SK-N-SH (cell line): ENCODE measurements at regions not wholly inside any gene's neighbourhood (a gene's known extent, or its start where the extent isn't known, plus 50 kb on each side); places are given as distances from the start of the nearest gene placed in this dataset.

Experiments used
- CTCF ChIA-PET: fragments of 300-600, 350-600 bp; formaldehyde crosslinking; extraction: SDS; loops from one replicate; lab custom pipeline; 2021; lab: Yijun Ruan, JAX
- POLR2A ChIA-PET: fragments of 350-600 bp; sonication (Branson Sonifier 250); formaldehyde crosslinking; extraction: SDS; loops from one replicate; lab custom pipeline; 2020; ENCODE audit warnings: antibody characterized with exemption, inconsistent platforms; lab: Yijun Ruan, JAX
- DNase-seq: peaks from one replicate; pipeline ENCODE4 v3.0.0; 2012
- H2AFZ ChIP-seq: fragments of 200-600 bp; sonication (generic); 2 replicates; pipeline ENCODE4 v1.8.1; 2016; ENCODE audit warnings: antibody characterized with exemption, mild to moderate bottlenecking, low read depth
- H3F3A ChIP-seq: fragments of 200-600 bp; sonication (generic); replicated peaks from 2 replicates; pipeline ENCODE3; 2016; ENCODE audit warnings: antibody characterized with exemption, mild to moderate bottlenecking; ENCODE audit not compliant: insufficient read depth
- H3K27ac ChIP-seq, 2 experiments: fragments of 200-500 bp in 1 of 2; fragments of 200-600 bp in 1 of 2; sonication (Bioruptor generic) in 1 of 2; sonication (generic), shearing (Covaris generic) in 1 of 2; 2 replicates each; pipeline versions ENCODE4 v1.5.1 to v1.6.1; 2014 to 2016; ENCODE audit warnings: low read depth in 2 of 2, inconsistent platforms in 1 of 2, low read length in 1 of 2, mild to moderate bottlenecking in 1 of 2, mixed read lengths in 1 of 2
- H3K27me3 ChIP-seq: fragments of 200-600 bp; sonication (generic), shearing (Covaris generic); 2 replicates; pipeline ENCODE4 v1.6.1; 2016; ENCODE audit warnings: mixed run types; ENCODE audit not compliant: insufficient read depth
- H3K36me3 ChIP-seq, 2 experiments: fragments of 200-500 bp in 1 of 2; fragments of 200-600 bp in 1 of 2; sonication (Bioruptor generic) in 1 of 2; sonication (generic) in 1 of 2; replicated peaks in 1 of 2; 2 replicates each; pipeline versions ENCODE3 to v1.5.1; 2014 to 2016; ENCODE audit warnings: low read length in 1 of 2, mild to moderate bottlenecking in 1 of 2; ENCODE audit not compliant: insufficient read depth in 2 of 2, control insufficient read depth in 1 of 2
- H3K4me1 ChIP-seq, 2 experiments: fragments of 200-500 bp in 1 of 2; fragments of 200-600 bp in 1 of 2; sonication (Bioruptor generic) in 1 of 2; sonication (generic), shearing (Covaris generic) in 1 of 2; 2 replicates each; pipeline versions ENCODE4 v1.5.1 to v1.6.1; 2014 to 2016; ENCODE audit warnings: low read depth in 1 of 2, low read length in 1 of 2, mixed run types in 1 of 2; ENCODE audit not compliant: insufficient read depth in 2 of 2, control insufficient read depth in 1 of 2
- H3K4me2 ChIP-seq: fragments of 200-600 bp; sonication (generic), shearing (Covaris generic); 2 replicates; pipeline ENCODE4 v1.6.1; 2017; ENCODE audit warnings: mixed run types
- H3K4me3 ChIP-seq, 2 experiments: fragments of 200-500 bp in 1 of 2; fragments of 200-600 bp in 1 of 2; sonication (Bioruptor generic) in 1 of 2; sonication (generic), shearing (Covaris generic) in 1 of 2; 2 replicates each; pipeline versions ENCODE4 v1.5.1 to v1.8.1; 2014 to 2016; ENCODE audit warnings: low read depth in 2 of 2, inconsistent platforms in 1 of 2, low read length in 1 of 2, mild to moderate bottlenecking in 1 of 2, mixed read lengths in 1 of 2, moderate library complexity in 1 of 2
- H3K79me2 ChIP-seq: fragments of 200-600 bp; sonication (generic); 2 replicates; pipeline ENCODE4 v1.8.1; 2017; ENCODE audit warnings: mild to moderate bottlenecking; ENCODE audit not compliant: insufficient read depth
- H3K9ac ChIP-seq: fragments of 200-600 bp; sonication (generic); 2 replicates; pipeline ENCODE4 v1.6.1; 2017; ENCODE audit warnings: mixed run types
- H3K9me2 ChIP-seq: fragments of 200-600 bp; sonication (generic); 2 replicates; pipeline ENCODE4 v1.6.1; 2017; ENCODE audit warnings: mixed run types
- H3K9me3 ChIP-seq: fragments of 200-600 bp; sonication (generic); 2 replicates; pipeline ENCODE4 v1.6.1; 2017; ENCODE audit warnings: mixed run types, mild to moderate bottlenecking, moderate library complexity
- H4K20me1 ChIP-seq: fragments of 200-600 bp; sonication (generic); 2 replicates; pipeline ENCODE4 v1.6.1; 2017; ENCODE audit warnings: mild to moderate bottlenecking, mixed run types; ENCODE audit not compliant: insufficient read depth
- CHD2 ChIP-seq: fragments of 150-350 bp; IDR thresholded peaks from 2 replicates; pipeline ENCODE4 v1.6.1; 2018; ENCODE audit warnings: low read length; ENCODE audit not compliant: partially characterized antibody
- ELF1 ChIP-seq: IDR thresholded peaks from 2 replicates; pipeline ENCODE4 v1.4.0; 2012
- EZH2phosphoT487 ChIP-seq: fragments of 200-600 bp; sonication (generic); IDR thresholded peaks from 2 replicates; pipeline ENCODE4 v1.6.1; 2017; ENCODE audit warnings: low read depth, mixed run types, mild to moderate bottlenecking, antibody characterized with exemption, moderate library complexity, borderline replicate concordance
- FOSL2 ChIP-seq: IDR thresholded peaks from 2 replicates; pipeline ENCODE4 v1.4.0; 2012; ENCODE audit warnings: low read depth, mild to moderate bottlenecking, moderate library complexity, borderline replicate concordance
- FOXJ3 ChIP-seq: sonication (generic); formaldehyde crosslinking; IDR thresholded peaks from 2 replicates; pipeline ENCODE4 v1.5.1; 2020; ENCODE audit warnings: mild to moderate bottlenecking, missing genetic modification reagents
- GATA2 ChIP-seq: sonication (generic); formaldehyde crosslinking; IDR thresholded peaks from 2 replicates; pipeline ENCODE4 v1.5.0; 2020; ENCODE audit warnings: mild to moderate bottlenecking, missing genetic modification reagents
- JUND ChIP-seq: IDR thresholded peaks from 2 replicates; pipeline ENCODE4 v1.4.0; 2012
- MEF2A ChIP-seq: IDR thresholded peaks from 2 replicates; pipeline ENCODE4 v1.4.0; 2012; ENCODE audit warnings: low read depth, borderline replicate concordance
- NFIC ChIP-seq: IDR thresholded peaks from 2 replicates; pipeline ENCODE4 v1.4.0; 2012; ENCODE audit warnings: borderline replicate concordance
- NRF1 ChIP-seq: IDR thresholded peaks from 2 replicates; pipeline ENCODE4 v1.6.1; 2012; ENCODE audit warnings: low read depth, mild to moderate bottlenecking, low read length
- RAD21 ChIP-seq: IDR thresholded peaks from 2 replicates; pipeline ENCODE4 v1.6.1; 2012; ENCODE audit warnings: mild to moderate bottlenecking, low read length
- RCOR1 ChIP-seq: fragments of 150-350 bp; IDR thresholded peaks from 2 replicates; pipeline ENCODE4 v1.6.1; 2017; ENCODE audit warnings: antibody characterized with exemption, low read length
- RFX5 ChIP-seq: IDR thresholded peaks from 2 replicates; pipeline ENCODE4 v1.6.1; 2012; ENCODE audit warnings: mild to moderate bottlenecking, improper control_type of control experiment, low read length
- SIN3A ChIP-seq: IDR thresholded peaks from 2 replicates; pipeline ENCODE4 v1.6.1; 2012; ENCODE audit warnings: low read depth, mild to moderate bottlenecking, low read length, moderate library complexity, borderline replicate concordance
- SMC3 ChIP-seq: IDR thresholded peaks from 2 replicates; pipeline ENCODE4 v1.6.1; 2012; ENCODE audit warnings: low read depth, low read length, improper control_type of control experiment
- TAF1 ChIP-seq: IDR thresholded peaks from 2 replicates; pipeline ENCODE4 v1.6.1; 2012; ENCODE audit warnings: low read depth, mild to moderate bottlenecking, low read length, moderate library complexity, borderline replicate concordance
- TCF12 ChIP-seq: IDR thresholded peaks from 2 replicates; pipeline ENCODE4 v1.4.0; 2012
- YY1 ChIP-seq: IDR thresholded peaks from 2 replicates; pipeline ENCODE4 v1.4.0; 2012; ENCODE audit warnings: low read depth, mild to moderate bottlenecking
- WGBS: methylation state at CpG from one replicate; pipeline ENCODE4 v1.1.6; 2017; ENCODE audit warnings: low lambda C conversion rate; 5-methylcytosine and 5-hydroxymethylcytosine counted together
- TF ChIP-seq, protein P1 (sequence below): IDR thresholded peaks from 2 replicates; pipeline ENCODE4 v1.6.1; 2012; ENCODE audit warnings: mild to moderate bottlenecking, low read depth, low read length, moderate library complexity
- TF ChIP-seq, protein P2 (sequence below): IDR thresholded peaks from 2 replicates; pipeline ENCODE4 v1.4.0; 2012; ENCODE audit warnings: low read depth, borderline replicate concordance
- TF ChIP-seq, protein P3 (sequence below): fragments of 200-600 bp; sonication (generic); IDR thresholded peaks from 2 replicates; pipeline ENCODE4 v1.6.1; 2017; ENCODE audit warnings: antibody characterized with exemption, mild to moderate bottlenecking, moderate library complexity
- TF ChIP-seq, protein P4 (sequence below): IDR thresholded peaks from 2 replicates; pipeline ENCODE4 v1.4.0; 2012; ENCODE audit warnings: low read depth

DNA sequence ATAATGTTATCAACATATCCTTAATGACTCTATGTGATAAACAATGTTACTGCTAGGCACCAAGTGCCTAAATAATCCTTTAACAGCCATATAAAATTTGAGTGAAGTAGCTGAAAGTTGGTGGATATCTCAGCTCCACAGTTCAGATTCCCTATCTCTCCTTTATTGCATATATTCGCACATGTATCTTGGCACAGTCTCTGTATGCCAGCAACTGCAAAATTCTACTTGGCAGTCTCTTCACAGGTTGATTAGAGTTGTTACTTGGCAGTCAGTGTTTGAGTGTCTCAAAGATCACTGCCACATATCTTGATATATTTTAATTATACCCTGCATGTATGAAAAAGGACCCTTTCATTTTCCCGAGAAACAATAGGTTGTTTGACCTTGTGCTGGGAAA lies 879.3 kb downstream of the OLFM4 start:
- POLR2A ChIA-PET = no interaction called here
- 23% methylated on average over 2 of the region's 2 CpGs for WGBS
- H3K9me2 ChIP-seq = no peaks in the 10 kb centered on the region

DNA sequence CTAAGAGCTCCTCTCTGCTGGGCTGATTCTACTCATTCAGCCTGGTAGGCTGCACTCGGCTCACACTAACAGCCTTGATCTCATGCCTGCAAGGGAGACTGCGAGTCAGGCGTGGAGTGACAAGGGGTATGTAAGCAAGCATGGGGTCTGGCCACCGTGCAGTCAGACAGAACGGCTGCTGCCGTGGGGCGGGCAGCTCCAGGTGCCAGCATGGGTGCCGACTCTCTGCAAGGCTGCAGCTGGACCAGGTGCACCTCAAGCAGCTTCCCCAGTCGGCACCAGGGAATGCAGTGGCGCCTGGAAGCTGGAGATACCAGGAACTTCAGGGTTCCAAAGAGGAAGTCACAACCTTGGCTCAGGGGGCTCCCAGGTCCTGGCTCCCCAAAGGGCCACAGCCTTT lies 892.3 kb downstream of the OLFM4 start:
- Histone ChIP-seq H3K4me2 (no peak overlapping the region), H3K4me1 (no peaks in the 10 kb centered on the region), H3K9ac (no peak overlapping the region), H3K9me2 (no peaks in the 10 kb centered on the region), H3K79me2 (no peaks in the 10 kb centered on the region), H3K36me3 (no peaks in the 10 kb centered on the region), H2AFZ (no peak overlapping the region), H4K20me1 (no peaks in the 10 kb centered on the region), H3K9me3 (no peaks in the 10 kb centered on the region), H3K4me3 (no peak overlapping the region), H3K27me3 (no peaks in the 10 kb centered on the region), H3F3A (no peaks in the 10 kb centered on the region), H3K27ac (no peak overlapping the region)
- TF ChIP-seq CHD2 (no peak), EZH2phosphoT487 (no peak), SIN3A (no peak), JUND (no peak), NRF1 (no peak), TAF1 (no peak), SMC3 (no peak), ELF1 (no peak), MEF2A (no peak), RAD21 (no peak), FOSL2 (no peak), FOXJ3 (CRISPR knock-in tag) (no peak), RCOR1 (no peak), NFIC (no peak), GATA2 (no peak), RFX5 (no peak)
- TF ChIP-seq, protein P1, sequence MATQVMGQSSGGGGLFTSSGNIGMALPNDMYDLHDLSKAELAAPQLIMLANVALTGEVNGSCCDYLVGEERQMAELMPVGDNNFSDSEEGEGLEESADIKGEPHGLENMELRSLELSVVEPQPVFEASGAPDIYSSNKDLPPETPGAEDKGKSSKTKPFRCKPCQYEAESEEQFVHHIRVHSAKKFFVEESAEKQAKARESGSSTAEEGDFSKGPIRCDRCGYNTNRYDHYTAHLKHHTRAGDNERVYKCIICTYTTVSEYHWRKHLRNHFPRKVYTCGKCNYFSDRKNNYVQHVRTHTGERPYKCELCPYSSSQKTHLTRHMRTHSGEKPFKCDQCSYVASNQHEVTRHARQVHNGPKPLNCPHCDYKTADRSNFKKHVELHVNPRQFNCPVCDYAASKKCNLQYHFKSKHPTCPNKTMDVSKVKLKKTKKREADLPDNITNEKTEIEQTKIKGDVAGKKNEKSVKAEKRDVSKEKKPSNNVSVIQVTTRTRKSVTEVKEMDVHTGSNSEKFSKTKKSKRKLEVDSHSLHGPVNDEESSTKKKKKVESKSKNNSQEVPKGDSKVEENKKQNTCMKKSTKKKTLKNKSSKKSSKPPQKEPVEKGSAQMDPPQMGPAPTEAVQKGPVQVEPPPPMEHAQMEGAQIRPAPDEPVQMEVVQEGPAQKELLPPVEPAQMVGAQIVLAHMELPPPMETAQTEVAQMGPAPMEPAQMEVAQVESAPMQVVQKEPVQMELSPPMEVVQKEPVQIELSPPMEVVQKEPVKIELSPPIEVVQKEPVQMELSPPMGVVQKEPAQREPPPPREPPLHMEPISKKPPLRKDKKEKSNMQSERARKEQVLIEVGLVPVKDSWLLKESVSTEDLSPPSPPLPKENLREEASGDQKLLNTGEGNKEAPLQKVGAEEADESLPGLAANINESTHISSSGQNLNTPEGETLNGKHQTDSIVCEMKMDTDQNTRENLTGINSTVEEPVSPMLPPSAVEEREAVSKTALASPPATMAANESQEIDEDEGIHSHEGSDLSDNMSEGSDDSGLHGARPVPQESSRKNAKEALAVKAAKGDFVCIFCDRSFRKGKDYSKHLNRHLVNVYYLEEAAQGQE = no peak
- TF ChIP-seq, protein P2, sequence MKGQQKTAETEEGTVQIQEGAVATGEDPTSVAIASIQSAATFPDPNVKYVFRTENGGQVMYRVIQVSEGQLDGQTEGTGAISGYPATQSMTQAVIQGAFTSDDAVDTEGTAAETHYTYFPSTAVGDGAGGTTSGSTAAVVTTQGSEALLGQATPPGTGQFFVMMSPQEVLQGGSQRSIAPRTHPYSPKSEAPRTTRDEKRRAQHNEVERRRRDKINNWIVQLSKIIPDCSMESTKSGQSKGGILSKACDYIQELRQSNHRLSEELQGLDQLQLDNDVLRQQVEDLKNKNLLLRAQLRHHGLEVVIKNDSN = no peak
- TF ChIP-seq, protein P3, sequence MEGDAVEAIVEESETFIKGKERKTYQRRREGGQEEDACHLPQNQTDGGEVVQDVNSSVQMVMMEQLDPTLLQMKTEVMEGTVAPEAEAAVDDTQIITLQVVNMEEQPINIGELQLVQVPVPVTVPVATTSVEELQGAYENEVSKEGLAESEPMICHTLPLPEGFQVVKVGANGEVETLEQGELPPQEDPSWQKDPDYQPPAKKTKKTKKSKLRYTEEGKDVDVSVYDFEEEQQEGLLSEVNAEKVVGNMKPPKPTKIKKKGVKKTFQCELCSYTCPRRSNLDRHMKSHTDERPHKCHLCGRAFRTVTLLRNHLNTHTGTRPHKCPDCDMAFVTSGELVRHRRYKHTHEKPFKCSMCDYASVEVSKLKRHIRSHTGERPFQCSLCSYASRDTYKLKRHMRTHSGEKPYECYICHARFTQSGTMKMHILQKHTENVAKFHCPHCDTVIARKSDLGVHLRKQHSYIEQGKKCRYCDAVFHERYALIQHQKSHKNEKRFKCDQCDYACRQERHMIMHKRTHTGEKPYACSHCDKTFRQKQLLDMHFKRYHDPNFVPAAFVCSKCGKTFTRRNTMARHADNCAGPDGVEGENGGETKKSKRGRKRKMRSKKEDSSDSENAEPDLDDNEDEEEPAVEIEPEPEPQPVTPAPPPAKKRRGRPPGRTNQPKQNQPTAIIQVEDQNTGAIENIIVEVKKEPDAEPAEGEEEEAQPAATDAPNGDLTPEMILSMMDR = no peak
- TF ChIP-seq, protein P4, sequence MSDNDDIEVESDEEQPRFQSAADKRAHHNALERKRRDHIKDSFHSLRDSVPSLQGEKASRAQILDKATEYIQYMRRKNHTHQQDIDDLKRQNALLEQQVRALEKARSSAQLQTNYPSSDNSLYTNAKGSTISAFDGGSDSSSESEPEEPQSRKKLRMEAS = no peak
- ChIA-PET POLR2A (no interaction called here), CTCF (no interaction called here)
- no peak for DNase-seq
- WGBS = 14% methylated on average over 10 of the region's 10 CpGs

More for the DNA sequence above, 879.3 kb downstream of the OLFM4 start:
- H3K9ac ChIP-seq = no peak overlapping the region
- H4K20me1 ChIP-seq = no peaks in the 10 kb centered on the region
- no peak overlapping the region for H2AFZ ChIP-seq
- H3K4me1 ChIP-seq = no peaks in the 10 kb centered on the region
- no peaks in the 10 kb centered on the region for H3K27me3 ChIP-seq
- H3F3A ChIP-seq = no peaks in the 10 kb centered on the region
- DNase-seq = no peak
- H3K4me2 ChIP-seq = no peak overlapping the region
- no peaks in the 10 kb centered on the region for H3K36me3 ChIP-seq
- CTCF ChIA-PET = no interaction called here
- H3K27ac ChIP-seq = no peak overlapping the region
- H3K9me3 ChIP-seq = no peaks in the 10 kb centered on the region
- TF ChIP-seq TCF12 (no peak), YY1 (no peak), RCOR1 (no peak), FOSL2 (no peak), RFX5 (no peak)
- TF ChIP-seq, all 33 proteins: peak for 0
- H3K4me3 ChIP-seq = no peak overlapping the region
- H3K79me2 ChIP-seq = no peaks in the 10 kb centered on the region
